T47D (cell line): ENCODE measurements at regions not wholly inside any gene's neighbourhood (a gene's known extent, or its start where the extent isn't known, plus 50 kb on each side); places are given as distances from the start of the nearest gene placed in this dataset.

Source experiments
- DNase-seq, 2 experiments: peaks; one replicate each; pipeline versions ENCODE4 v3.0.0 to v3.0.0-alpha.2; 2011 to 2012; ENCODE audit warnings: low read depth in 1 of 2, low spot score in 1 of 2
- JUND ChIP-seq: IDR thresholded peaks from 2 replicates; pipeline ENCODE4 v1.6.1; 2012; ENCODE audit warnings: low read depth
- in situ Hi-C: cut with HindIII; loops from 2 replicates; pipeline ENCODE4 v1.10.0; 2016; ENCODE audit warnings: low sequenced_read_pairs, low pct_unique_long_range_greater_than_20kb

DNA sequence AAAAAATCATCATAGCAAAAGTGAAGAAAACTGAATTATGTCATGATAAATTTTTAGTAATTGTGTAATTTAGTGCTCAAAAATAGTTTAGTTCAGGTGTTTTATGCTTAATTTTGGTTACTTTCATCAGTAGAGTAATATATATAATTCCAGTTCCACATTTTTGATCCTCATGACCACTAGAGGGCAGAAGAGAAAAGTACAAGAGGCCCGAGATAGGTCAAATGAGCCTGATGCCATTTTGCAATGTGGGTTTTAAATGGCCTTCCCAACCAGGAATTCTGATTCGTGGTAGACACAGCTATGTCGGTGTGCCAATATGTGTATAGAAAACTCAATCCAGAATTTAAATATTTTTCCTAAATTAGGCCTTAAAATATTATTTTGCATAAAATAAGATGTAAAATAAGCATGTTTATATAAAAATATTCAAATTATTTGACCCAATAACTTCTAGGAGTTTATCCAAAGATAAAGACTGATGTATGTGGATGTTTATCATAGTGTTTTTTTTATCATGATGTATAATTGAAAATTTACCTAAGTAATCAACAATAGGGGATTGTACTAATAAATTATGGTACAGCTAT is 159.7 kb upstream of the RPS6KA2 start:
- peak; percentile 37 to 77 for DNase-seq
- no peak for TF ChIP-seq JUND
- in situ Hi-C loops = no loop called here

- no peak for DNase-seq
- in situ Hi-C loops = no loop called here
- TF ChIP-seq JUND = no peak
Measured at GRCh38 chr6:166785131-166785530, 158.1 kb upstream of the RPS6KA2 start.

DNA sequence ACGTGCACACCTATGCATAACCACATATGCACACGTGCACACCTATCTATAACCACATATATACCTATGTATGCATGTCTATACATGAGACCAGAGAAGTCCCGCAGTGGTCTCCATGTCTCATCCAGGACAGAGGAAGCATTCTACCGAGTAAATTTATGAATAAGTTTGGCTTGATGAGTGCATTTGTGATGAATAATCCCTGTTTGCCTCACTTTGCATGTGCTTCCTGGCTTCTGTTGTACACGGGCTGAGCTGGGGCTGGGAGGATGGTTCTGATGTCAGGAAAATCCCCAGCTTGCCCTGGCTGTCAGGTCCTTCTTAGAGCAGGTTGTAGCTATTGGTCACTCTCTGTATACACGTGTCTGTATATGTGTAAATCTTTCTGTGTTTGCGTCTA is 157.6 kb upstream of the RPS6KA2 start:
- in situ Hi-C loops = no loop called here
- DNase-seq = no peak
- TF ChIP-seq JUND = no peak

DNA sequence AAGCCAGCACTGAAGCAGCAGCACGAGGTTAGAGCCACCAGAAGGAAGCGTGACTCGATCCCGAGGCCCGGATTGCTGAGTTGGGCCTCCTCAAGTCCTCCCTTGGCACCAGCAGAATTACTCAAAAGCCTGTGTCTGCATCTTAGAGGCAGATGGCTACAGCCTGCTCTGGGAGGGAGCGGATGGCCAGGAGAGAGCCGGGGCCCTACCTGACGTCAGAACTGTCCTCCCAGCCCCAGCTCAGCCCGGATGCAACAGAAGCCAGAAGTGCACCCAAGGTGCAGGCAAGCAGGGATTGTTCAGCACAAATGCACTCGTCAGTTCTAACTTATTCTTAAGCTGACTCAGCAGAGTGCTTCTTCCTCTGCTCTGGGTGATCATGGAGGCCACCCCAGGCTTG is 155.5 kb upstream of the RPS6KA2 start:
- in situ Hi-C loops = no loop called here
- no peak for DNase-seq
- no peak for TF ChIP-seq JUND

- no peak for TF ChIP-seq JUND
- in situ Hi-C loops = no loop called here
- no peak for DNase-seq
Measured at GRCh38 chr6:166781331-166781730, 154.3 kb upstream of the RPS6KA2 start.

DNA sequence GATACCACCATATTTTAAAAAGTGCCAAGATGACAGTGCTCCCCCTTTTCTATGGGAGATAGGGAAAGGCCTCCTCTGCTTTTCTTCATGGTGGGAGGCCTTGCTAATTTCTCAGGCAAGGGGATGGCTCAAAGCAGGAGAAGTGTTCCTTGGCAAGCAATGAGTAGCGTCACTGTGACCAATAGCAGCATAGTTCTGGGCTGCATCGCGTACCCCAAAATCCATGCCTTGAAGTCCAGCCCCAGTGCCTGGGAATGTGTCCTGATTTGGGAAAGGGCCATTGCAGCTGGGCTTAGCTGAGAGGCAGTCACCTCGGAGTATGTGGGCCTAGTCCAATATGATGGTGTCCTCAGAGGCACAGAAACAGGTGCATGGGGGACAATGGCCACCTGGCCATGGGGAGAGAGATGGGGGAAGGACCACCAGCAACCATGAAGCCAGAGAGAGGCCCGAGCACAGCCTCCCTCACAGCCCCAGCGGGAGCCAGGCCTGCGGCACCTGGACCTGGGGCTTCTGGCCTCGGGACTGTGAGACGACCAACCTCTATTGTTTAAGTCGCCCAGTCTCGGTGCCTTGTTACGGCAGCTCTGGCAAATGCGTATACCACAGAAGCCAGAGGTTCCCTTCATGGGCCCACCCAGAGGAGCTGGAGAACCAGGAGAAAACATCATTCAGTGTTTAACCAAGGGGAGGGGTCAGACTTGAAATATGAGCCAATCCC is 153.1 kb upstream of the RPS6KA2 start:
- no peak for DNase-seq
- no peak for TF ChIP-seq JUND
- in situ Hi-C loops = no loop called here

DNA sequence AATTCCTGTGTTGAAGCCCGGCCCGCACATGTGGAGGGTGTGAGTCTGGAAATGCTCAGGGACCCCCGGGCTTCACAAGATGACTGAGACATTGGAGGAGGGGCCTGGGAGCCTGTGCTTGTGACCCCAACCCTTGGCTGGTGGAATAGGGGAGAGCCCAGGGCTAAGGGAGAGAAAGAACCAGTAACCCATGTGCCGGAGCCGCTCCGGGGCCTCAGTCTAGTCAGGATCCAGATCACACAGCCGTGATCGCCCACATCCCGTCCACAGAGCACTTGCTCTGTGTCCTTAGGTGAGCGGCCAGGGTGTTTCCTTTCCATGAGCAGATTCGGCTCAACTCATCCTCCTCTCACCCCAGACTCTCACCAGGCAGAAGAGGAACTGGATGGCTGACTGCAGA is 152.3 kb upstream of the RPS6KA2 start:
- in situ Hi-C loops = no loop called here

DNA sequence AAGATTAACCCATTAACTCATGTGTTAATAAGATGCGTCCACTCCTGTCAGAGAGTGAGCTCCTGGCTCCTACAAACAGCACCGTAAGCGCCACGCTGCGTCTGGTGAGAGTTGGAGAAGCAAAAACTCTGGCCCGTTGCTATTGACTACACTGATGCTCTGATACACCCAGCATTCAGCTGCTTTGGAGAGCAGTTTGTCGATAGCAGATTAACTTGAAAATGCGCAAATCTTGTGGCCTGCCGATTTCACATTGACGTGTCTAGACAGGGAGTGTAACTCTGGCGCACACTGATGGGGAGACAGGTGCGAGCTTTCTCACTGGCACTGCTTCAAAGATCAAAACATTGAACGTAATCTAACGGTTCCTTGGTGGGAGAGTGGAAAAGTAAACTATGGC is 151.7 kb upstream of the RPS6KA2 start:
- no peak for TF ChIP-seq JUND
- no peak for DNase-seq
- in situ Hi-C loops = no loop called here

More for the DNA sequence above, 152.3 kb upstream of the RPS6KA2 start:
- no peak for DNase-seq
- no peak for TF ChIP-seq JUND

DNA sequence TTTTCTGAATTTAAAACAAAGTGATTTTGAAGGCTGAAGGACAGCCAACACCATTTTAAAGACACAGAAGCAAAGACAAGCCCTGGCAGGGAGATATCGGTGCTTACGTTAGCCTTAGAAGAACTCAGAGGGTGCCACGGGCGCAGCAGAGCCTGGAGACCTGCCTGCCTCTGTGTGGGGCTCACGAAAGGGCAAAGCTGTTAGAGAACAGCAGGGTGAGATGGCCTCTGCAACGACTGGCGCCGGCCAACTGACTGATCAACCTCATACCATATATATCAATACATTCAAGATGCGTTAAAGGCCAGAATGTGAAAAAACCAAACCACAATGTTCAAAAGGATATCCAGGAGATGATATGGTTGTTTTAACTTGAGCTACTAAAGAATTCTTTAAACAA is 151.0 kb upstream of the RPS6KA2 start:
- in situ Hi-C loops = no loop called here
- TF ChIP-seq JUND = no peak
- no peak for DNase-seq

- TF ChIP-seq JUND = no peak
- in situ Hi-C loops = no loop called here
- no peak for DNase-seq
Measured at GRCh38 chr6:166777096-166777630, 150.1 kb upstream of the RPS6KA2 start.

GRCh38 chr6:166776571-166776970 is 149.5 kb upstream of the RPS6KA2 start:
- no peak for TF ChIP-seq JUND
- in situ Hi-C loops = no loop called here
- no peak for DNase-seq

- in situ Hi-C loops = no loop called here
- TF ChIP-seq JUND = no peak
- no peak for DNase-seq
Measured at GRCh38 chr6:166775923-166776220, 148.8 kb upstream of the RPS6KA2 start.

GRCh38 chr6:166775180-166775922 is 148.3 kb upstream of the RPS6KA2 start:
- no peak for TF ChIP-seq JUND
- in situ Hi-C loops = no loop called here
- peak; percentile 53 to 75 for DNase-seq
